Esophagus squamous epithelium (tissue), 5 donors: ENCODE measurements at regions not wholly inside any gene's neighbourhood (a gene's known extent, or its start where the extent isn't known, plus 50 kb on each side); places are given as distances from the start of the nearest gene placed in this dataset.

Experiments used
- DNase-seq: peaks from one replicate; lab custom pipeline; 2025; lab: John Stamatoyannopoulos, UW
- H3K27ac ChIP-seq, 4 donors: fragments of 200-600 bp; sonication (generic); one replicate each; pipeline ENCODE4 v1.5.1; 2016 to 2019; ENCODE audit warnings: mild to moderate bottlenecking in 1 of 4
- H3K27me3 ChIP-seq, 4 donors: fragments of 200-600 bp; sonication (generic); 1 replicate in 3 of 4; 2 replicates in 1 of 4; pipeline versions ENCODE4 v1.5.1 to v1.6.0; 2017 to 2021; ENCODE audit warnings: antibody characterized with exemption in 1 of 4
- H3K36me3 ChIP-seq, 3 donors: fragments of 200-600 bp; sonication (generic); one replicate each; pipeline ENCODE4 v1.5.1; 2016 to 2019
- H3K4me1 ChIP-seq, 3 donors: fragments of 200-600 bp; sonication (generic); one replicate each; pipeline ENCODE4 v1.5.1; 2017 to 2019
- H3K4me3 ChIP-seq, 4 donors: fragments of 200-600 bp; sonication (generic); 1 replicate in 3 of 4; 2 replicates in 1 of 4; pipeline ENCODE4 v1.5.1; 2016 to 2019; ENCODE audit warnings: mild to moderate bottlenecking in 2 of 4, moderate library complexity in 1 of 4
- H3K9me3 ChIP-seq, 3 donors: fragments of 200-600 bp; sonication (generic); one replicate each; pipeline ENCODE4 v1.5.1; 2016 to 2019
- POLR2A ChIP-seq, 4 donors: fragments of 450-650 bp; IDR thresholded peaks; one replicate each; pipeline ENCODE4 v1.6.1; 2017; ENCODE audit warnings: antibody characterized with exemption in 4 of 4, mild to moderate bottlenecking in 4 of 4, moderate library complexity in 3 of 4
- WGBS, 2 donors: methylation state at CpG; one replicate each; pipeline ENCODE4 v1.1.5; 2018; 5-methylcytosine and 5-hydroxymethylcytosine counted together
- intact Hi-C: fragments of 100-400 bp; cut with DNase I; formaldehyde crosslinking; loops from one replicate; pipeline ENCODE4 v1.15.0; 2022
- TF ChIP-seq, protein P1 (sequence below), 6 experiments: fragments of 450-650 bp in 4 of 6; fragments of 200-600 bp in 2 of 6; sonication (generic) in 2 of 6; IDR thresholded peaks; one replicate each; pipeline ENCODE4 v1.5.1; 2016 to 2019; ENCODE audit warnings: antibody characterized with exemption in 6 of 6, mild to moderate bottlenecking in 4 of 6, moderate library complexity in 4 of 6
- donor health status: DM: yes; HTN: yes; CAD: no.

DNA sequence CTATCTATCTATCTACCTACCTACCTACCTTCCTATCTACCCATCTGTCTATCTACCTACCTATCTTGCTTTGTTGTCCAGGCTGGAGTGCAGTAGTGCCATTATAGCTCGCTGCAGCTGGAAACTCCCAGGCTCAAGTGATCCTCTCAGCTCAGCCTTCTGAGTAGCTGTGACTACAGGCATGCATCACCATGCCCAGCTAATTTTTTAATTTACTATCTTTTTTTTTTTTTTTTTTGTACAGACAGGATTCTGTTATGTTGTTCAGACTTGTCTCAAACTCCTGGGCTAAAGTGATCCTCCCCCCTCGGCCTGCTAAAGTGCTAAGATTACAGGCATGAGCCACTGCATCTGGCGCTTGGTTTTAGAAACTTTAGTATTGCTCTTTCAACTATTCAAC lies 762.4 kb downstream of the SLC6A15 start:
- H3K9me3 ChIP-seq: peaks cover 0 to 3% (median 0%) of the 10 kb centered on the region in 3 donors
- H3K4me1 ChIP-seq: peaks cover 0 to 6% (median 0%) of the 10 kb centered on the region in 3 donors
- intact Hi-C loops: no loop called here
- no peaks in the 10 kb centered on the region for H3K36me3 ChIP-seq
- H3K4me3 ChIP-seq: no peak overlapping the region
- no peak overlapping the region for H3K27ac ChIP-seq
- H3K27me3 ChIP-seq: no peaks in the 10 kb centered on the region
- no peak for DNase-seq
- no peak for TF ChIP-seq POLR2A (IDR thresholded peaks at IDR 0.05)
- TF ChIP-seq, protein P1, sequence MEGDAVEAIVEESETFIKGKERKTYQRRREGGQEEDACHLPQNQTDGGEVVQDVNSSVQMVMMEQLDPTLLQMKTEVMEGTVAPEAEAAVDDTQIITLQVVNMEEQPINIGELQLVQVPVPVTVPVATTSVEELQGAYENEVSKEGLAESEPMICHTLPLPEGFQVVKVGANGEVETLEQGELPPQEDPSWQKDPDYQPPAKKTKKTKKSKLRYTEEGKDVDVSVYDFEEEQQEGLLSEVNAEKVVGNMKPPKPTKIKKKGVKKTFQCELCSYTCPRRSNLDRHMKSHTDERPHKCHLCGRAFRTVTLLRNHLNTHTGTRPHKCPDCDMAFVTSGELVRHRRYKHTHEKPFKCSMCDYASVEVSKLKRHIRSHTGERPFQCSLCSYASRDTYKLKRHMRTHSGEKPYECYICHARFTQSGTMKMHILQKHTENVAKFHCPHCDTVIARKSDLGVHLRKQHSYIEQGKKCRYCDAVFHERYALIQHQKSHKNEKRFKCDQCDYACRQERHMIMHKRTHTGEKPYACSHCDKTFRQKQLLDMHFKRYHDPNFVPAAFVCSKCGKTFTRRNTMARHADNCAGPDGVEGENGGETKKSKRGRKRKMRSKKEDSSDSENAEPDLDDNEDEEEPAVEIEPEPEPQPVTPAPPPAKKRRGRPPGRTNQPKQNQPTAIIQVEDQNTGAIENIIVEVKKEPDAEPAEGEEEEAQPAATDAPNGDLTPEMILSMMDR (IDR thresholded peaks at IDR 0.05): no peak
- WGBS, 2 donors: 38 to 43% methylated on average over 3 of the region's 3 CpGs

- no peak overlapping the region for H3K27ac ChIP-seq
- TF ChIP-seq, protein P1 (IDR thresholded peaks at IDR 0.05): no peak
- TF ChIP-seq POLR2A (IDR thresholded peaks at IDR 0.05): no peak
- H3K27me3 ChIP-seq: no peaks in the 10 kb centered on the region
- H3K4me3 ChIP-seq: no peak overlapping the region
- peaks cover 0 to 6% (median 0%) of the 10 kb centered on the region in 3 donors for H3K4me1 ChIP-seq
- intact Hi-C loops: no loop called here
- DNase-seq: no peak
- peaks cover 0 to 3% (median 0%) of the 10 kb centered on the region in 3 donors for H3K9me3 ChIP-seq
- no peaks in the 10 kb centered on the region for H3K36me3 ChIP-seq
- 78 to 92% methylated on average over 2 to 3 of the region's 3 CpGs for WGBS, 2 donors
These were observed 764.3 kb downstream of the SLC6A15 start for GRCh38 chr12:84148335-84148734.

- Histone ChIP-seq H3K4me3 (no peak overlapping the region), H3K9me3 (no peaks in the 10 kb centered on the region), H3K36me3 (no peaks in the 10 kb centered on the region), H3K27me3 (no peaks in the 10 kb centered on the region), H3K4me1 (no peaks in the 10 kb centered on the region), H3K27ac (no peak overlapping the region)
- no peak for TF ChIP-seq POLR2A (IDR thresholded peaks at IDR 0.05)
- TF ChIP-seq, protein P1 (IDR thresholded peaks at IDR 0.05): no peak
- 58 to 69% methylated on average over 4 of the region's 4 CpGs for WGBS, 2 donors
- DNase-seq: no peak
- intact Hi-C loops: no loop called here
These were observed 775.7 kb downstream of the SLC6A15 start for GRCh38 chr12:84136862-84137367.

- H3K27me3 ChIP-seq: no peaks in the 10 kb centered on the region
- intact Hi-C loops: no loop called here
- TF ChIP-seq, protein P1 (IDR thresholded peaks at IDR 0.05): no peak
- TF ChIP-seq POLR2A (IDR thresholded peaks at IDR 0.05): no peak
- 45 to 67% methylated on average over 1 of the region's 1 CpG for WGBS, 2 donors
- DNase-seq: no peak
- H3K36me3 ChIP-seq: no peaks in the 10 kb centered on the region
- H3K4me1 ChIP-seq: no peaks in the 10 kb centered on the region
- H3K27ac ChIP-seq: no peak overlapping the region
- H3K4me3 ChIP-seq: no peak overlapping the region
- no peaks in the 10 kb centered on the region for H3K9me3 ChIP-seq
These were observed 776.9 kb downstream of the SLC6A15 start for GRCh38 chr12:84135586-84136279.

DNA sequence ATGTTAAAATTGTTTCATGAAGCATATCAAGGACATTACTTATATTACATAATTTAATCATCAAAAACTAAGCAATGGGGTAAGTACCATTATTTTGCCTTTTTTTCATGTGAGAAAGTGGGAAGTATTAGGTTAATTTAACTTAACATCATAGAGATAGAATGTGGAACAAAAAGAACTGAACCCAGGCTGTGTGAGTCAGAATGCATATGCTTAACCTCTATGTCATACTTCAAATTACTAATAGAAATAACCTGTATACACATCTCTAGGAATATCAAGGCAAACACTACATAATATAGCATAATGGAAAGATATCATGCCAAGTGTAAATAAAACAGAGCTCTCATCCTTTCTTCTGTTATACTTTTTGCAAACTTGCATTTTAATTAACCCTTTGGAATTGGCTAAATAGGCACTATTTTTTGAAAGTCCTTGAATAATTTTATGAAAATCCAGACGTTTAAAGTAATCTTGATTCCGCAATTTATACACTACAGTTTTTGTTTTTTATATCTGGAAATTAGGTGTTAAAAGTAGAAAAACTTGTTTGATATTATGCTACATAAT lies 777.7 kb downstream of the SLC6A15 start:
- H3K4me3 ChIP-seq: no peak overlapping the region
- H3K36me3 ChIP-seq: no peaks in the 10 kb centered on the region
- DNase-seq: no peak
- H3K9me3 ChIP-seq: no peaks in the 10 kb centered on the region
- 45 to 48% methylated on average over 2 of the region's 2 CpGs for WGBS, 2 donors
- intact Hi-C loops: no loop called here
- no peak overlapping the region for H3K27ac ChIP-seq
- TF ChIP-seq, protein P1 (IDR thresholded peaks at IDR 0.05): no peak
- no peak for TF ChIP-seq POLR2A (IDR thresholded peaks at IDR 0.05)
- H3K4me1 ChIP-seq: no peaks in the 10 kb centered on the region
- no peaks in the 10 kb centered on the region for H3K27me3 ChIP-seq
